GM12878 (cell line): ENCODE measurements at regions not wholly inside any gene's neighbourhood (a gene's known extent, or its start where the extent isn't known, plus 50 kb on each side); places are given as distances from the start of the nearest gene placed in this dataset.

Experiments
- ATAC-seq: fragments of 200-7000 bp; cut with Tn5 transposase; 3 replicates; pipeline ENCODE4 v1.9.1; 2020; ENCODE audit warnings: mild to moderate bottlenecking, moderate library complexity
- BruUV-seq: library from RNA; stranded (reverse); fragments of 400-500 nt; replicated peaks from 2 replicates; lab custom pipeline; 2021; lab: Mats Ljungman, UMichigan
- CTCF ChIA-PET: fragments of 300-600 bp; sonication (Branson Sonifier 250); formaldehyde crosslinking; extraction: SDS; loops from one replicate; lab custom pipeline; 2021; ENCODE audit warnings: inconsistent platforms; lab: Yijun Ruan, JAX
- POLR2A ChIA-PET: fragments of 350-600 bp; formaldehyde crosslinking; extraction: SDS; loops from one replicate; lab custom pipeline; 2021; ENCODE audit warnings: inconsistent platforms; lab: Charles Lee
- RAD21 ChIA-PET: fragments of 300-600 bp; sonication (Branson Sonifier 250); formaldehyde crosslinking; loops from one replicate; lab custom pipeline; 2023; ENCODE audit warnings: antibody characterized with exemption; ENCODE audit not compliant: unreplicated experiment; lab: Charles Lee
- SMC1A ChIA-PET: fragments of 300-600 bp; sonication (Branson Sonifier 250); formaldehyde crosslinking; loops from one replicate; lab custom pipeline; 2023; ENCODE audit not compliant: unreplicated experiment, uncharacterized antibody; lab: Charles Lee
- DNase-seq: peaks from one replicate; pipeline ENCODE4 v3.0.0-alpha.2; 2011; ENCODE audit warnings: low read depth, low spot score
- FAIRE-seq: peaks from 3 replicates; lab custom pipeline; 2011; peaks lifted over from hg19 to GRCh38; lab: Jason Lieb, UNC
- H2AFZ ChIP-seq: 2 replicates; pipeline ENCODE4 v1.6.0; 2011; ENCODE audit warnings: low read depth, low read length, control low read depth; ENCODE audit not compliant: control insufficient read depth
- H3K27ac ChIP-seq: 2 replicates; pipeline ENCODE4 v1.5.1; 2011; ENCODE audit warnings: control low read depth; ENCODE audit not compliant: control insufficient read depth, insufficient read depth
- H3K27me3 ChIP-seq, 2 experiments: replicated peaks in 1 of 2; 2 replicates each; pipeline versions ENCODE4 v1.6.0 to v1.6.1; 2011; ENCODE audit warnings: low read length in 1 of 2; ENCODE audit not compliant: control insufficient read depth in 2 of 2, insufficient read depth in 2 of 2
- H3K36me3 ChIP-seq, 2 experiments: 2 replicates each; pipeline ENCODE4 v1.5.1; 2011; ENCODE audit warnings: low read length in 1 of 2; ENCODE audit not compliant: control insufficient read depth in 2 of 2, insufficient read depth in 2 of 2
- H3K4me1 ChIP-seq: 2 replicates; pipeline ENCODE4 v1.6.1; 2011; ENCODE audit warnings: mild to moderate bottlenecking, low read length, moderate library complexity, mixed read lengths; ENCODE audit not compliant: control insufficient read depth, insufficient read depth
- H3K4me2 ChIP-seq: 2 replicates; pipeline ENCODE4 v1.6.0; 2011; ENCODE audit warnings: control low read depth; ENCODE audit not compliant: control insufficient read depth, insufficient read depth
- H3K4me3 ChIP-seq: fragments of 200-600 bp; sonication (generic); 2 replicates; pipeline ENCODE4 v1.5.1; 2016
- H3K79me2 ChIP-seq: 2 replicates; pipeline ENCODE4 v1.6.0; 2011; ENCODE audit warnings: low read length; ENCODE audit not compliant: control insufficient read depth, insufficient read depth
- H3K9ac ChIP-seq: 2 replicates; pipeline ENCODE4 v1.8.0; 2011; ENCODE audit warnings: low read length, control low read depth, mixed read lengths; ENCODE audit not compliant: control insufficient read depth, insufficient read depth
- H3K9me3 ChIP-seq: replicated peaks from 3 replicates; pipeline ENCODE4 v1.5.1; 2011; ENCODE audit warnings: mild to moderate bottlenecking, low read length; ENCODE audit not compliant: control insufficient read depth, insufficient read depth
- H4K20me1 ChIP-seq: 2 replicates; pipeline ENCODE4 v1.6.0; 2011; ENCODE audit not compliant: control insufficient read depth, insufficient read depth
- HDAC6 ChIP-seq: fragments of 200-600 bp; sonication (generic); IDR thresholded peaks from one replicate; pipeline ENCODE4 v1.8.0; 2017; ENCODE audit warnings: antibody characterized with exemption; ENCODE audit not compliant: unreplicated experiment
- MEF2A ChIP-seq: IDR thresholded peaks from 2 replicates; pipeline ENCODE4 v1.6.1; 2011; ENCODE audit warnings: low read depth, mild to moderate bottlenecking, low read length, moderate library complexity; ENCODE audit not compliant: insufficient read depth
- NFXL1 ChIP-seq: fragments of 450-650 bp; IDR thresholded peaks from 2 replicates; pipeline ENCODE4 v1.6.1; 2017; ENCODE audit warnings: antibody characterized with exemption, mild to moderate bottlenecking, borderline replicate concordance
- NR2C2 ChIP-seq: IDR thresholded peaks from 2 replicates; pipeline ENCODE4 v1.6.1; 2011; ENCODE audit warnings: borderline replicate concordance, low read depth; ENCODE audit not compliant: control insufficient read depth, insufficient read length
- POLR2AphosphoS2 ChIP-seq: IDR thresholded peaks from 2 replicates; pipeline ENCODE4 v1.6.1; 2011; ENCODE audit warnings: low read depth, mild to moderate bottlenecking, low read length, improper control_type of control experiment, moderate library complexity
- POU2F2 ChIP-seq: IDR thresholded peaks from 3 replicates; pipeline ENCODE4 v1.6.1; 2011; ENCODE audit warnings: low read depth, mild to moderate bottlenecking, low read length, borderline replicate concordance
- SRF ChIP-seq, 2 experiments: IDR thresholded peaks; 2 replicates each; pipeline ENCODE4 v1.6.1; 2011; ENCODE audit warnings: low read depth in 2 of 2, low read length in 2 of 2, mild to moderate bottlenecking in 1 of 2, moderate library complexity in 1 of 2
- STAT1 ChIP-seq: fragments of 450-650 bp; conservative IDR thresholded peaks from 2 replicates; pipeline ENCODE4 v1.6.1; 2014; ENCODE audit warnings: antibody characterized with exemption, mild to moderate bottlenecking
- TCF7 ChIP-seq: IDR thresholded peaks from 2 replicates; pipeline ENCODE4 v1.6.1; 2014; ENCODE audit warnings: antibody characterized with exemption, borderline replicate concordance
- ZNF622 ChIP-seq: fragments of 450-650 bp; IDR thresholded peaks from 2 replicates; pipeline ENCODE4 v1.6.1; 2017; ENCODE audit warnings: mild to moderate bottlenecking, inconsistent platforms
- WGBS: methylation state at CpG from one replicate; pipeline ENCODE4 v1.1.6; 2016; ENCODE audit warnings: low lambda C conversion rate; ENCODE audit not compliant: insufficient replicate concordance, insufficient coverage; ENCODE audit errors: missing lambda C conversion rate; 5-methylcytosine and 5-hydroxymethylcytosine counted together
- in situ Hi-C: fragments of 300-500 bp; cut with MboI; formaldehyde crosslinking; loops from 9 replicates; pipeline ENCODE4 v1.14.3; 2018; ENCODE audit warnings: mixed read lengths
- intact Hi-C: fragments of 100-400 bp; cut with micrococcal nuclease; formaldehyde crosslinking; loops from one replicate; pipeline ENCODE4 v1.14.2; 2022; ENCODE audit not compliant: unreplicated experiment
- TF ChIP-seq, protein P1 (sequence below): fragments of 450-650 bp; formaldehyde crosslinking; IDR thresholded peaks from 2 replicates; pipeline ENCODE4 v1.4.0; 2020; ENCODE audit warnings: mild to moderate bottlenecking, moderate library complexity
- TF ChIP-seq, protein P2 (sequence below): fragments of 450-650 bp; IDR thresholded peaks from 2 replicates; pipeline ENCODE4 v1.6.1; 2017; ENCODE audit warnings: borderline replicate concordance

DNA sequence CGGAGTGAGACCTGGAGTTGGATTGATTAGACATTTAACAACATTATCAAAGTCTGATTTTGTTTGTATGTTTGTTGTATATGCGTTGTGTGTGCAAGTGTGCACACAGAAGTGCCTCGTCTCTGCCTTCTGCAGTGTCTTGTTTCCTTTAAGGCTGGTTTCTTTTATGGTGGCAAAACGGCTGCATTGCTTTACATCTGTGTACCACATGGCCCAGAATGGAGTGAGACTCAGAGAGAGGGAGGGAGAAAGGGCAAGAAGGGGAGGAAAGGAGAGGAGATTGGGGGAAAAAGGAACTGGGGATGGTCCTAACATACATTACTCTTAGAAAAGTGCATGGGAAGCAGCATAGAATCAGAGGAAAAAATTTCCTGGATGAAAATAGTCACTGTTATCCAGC lies 99.7 kb upstream of the WLS start:
- Histone ChIP-seq H3K9ac (no peak overlapping the region), H3K4me1 (no peaks in the 10 kb centered on the region), H4K20me1 (no peaks in the 10 kb centered on the region), H2AFZ (no peak overlapping the region), H3K4me3 (no peak overlapping the region), H3K27me3 (no peaks in the 10 kb centered on the region; a peak in 1 of 4 replicates), H3K9me3 (no peaks in the 10 kb centered on the region), H3K36me3 (no peaks in the 10 kb centered on the region), H3K4me2 (no peak overlapping the region), H3K27ac (no peak overlapping the region), H3K79me2 (no peaks in the 10 kb centered on the region)
- ATAC-seq (no peak), DNase-seq (no peak), FAIRE-seq (no peak)
- no TSS peak for BruUV-seq
- 26% methylated on average over 4 of the region's 4 CpGs for WGBS
- RAD21 ChIA-PET = interaction anchor here (2.0 kb wide), 1 partner anchor 212 kb away, joined by 6 read pairs; no protein-coding TSS in a partner anchor
- in situ Hi-C loops = no loop called here
- intact Hi-C loops = no loop called here
- SMC1A ChIA-PET = interaction anchor here (1.0 to 1.6 kb wide), 3 partner anchors 10 to 212 kb away, joined by 3 to 4 read pairs (median 3); no protein-coding TSS in a partner anchor
- TF ChIP-seq POLR2AphosphoS2 (no peak), MEF2A (no peak), POU2F2 (no peak), NR2C2 (no peak), HDAC6 (no peak), TCF7 (no peak), NFXL1 (no peak), ZNF622 (no peak), SRF (IDR thresholded peaks at IDR 0.05; ENCODE audit: low read depth in 2 of 2, low read length in 2 of 2) (no peak), STAT1 (no peak)
- TF ChIP-seq, protein P1, sequence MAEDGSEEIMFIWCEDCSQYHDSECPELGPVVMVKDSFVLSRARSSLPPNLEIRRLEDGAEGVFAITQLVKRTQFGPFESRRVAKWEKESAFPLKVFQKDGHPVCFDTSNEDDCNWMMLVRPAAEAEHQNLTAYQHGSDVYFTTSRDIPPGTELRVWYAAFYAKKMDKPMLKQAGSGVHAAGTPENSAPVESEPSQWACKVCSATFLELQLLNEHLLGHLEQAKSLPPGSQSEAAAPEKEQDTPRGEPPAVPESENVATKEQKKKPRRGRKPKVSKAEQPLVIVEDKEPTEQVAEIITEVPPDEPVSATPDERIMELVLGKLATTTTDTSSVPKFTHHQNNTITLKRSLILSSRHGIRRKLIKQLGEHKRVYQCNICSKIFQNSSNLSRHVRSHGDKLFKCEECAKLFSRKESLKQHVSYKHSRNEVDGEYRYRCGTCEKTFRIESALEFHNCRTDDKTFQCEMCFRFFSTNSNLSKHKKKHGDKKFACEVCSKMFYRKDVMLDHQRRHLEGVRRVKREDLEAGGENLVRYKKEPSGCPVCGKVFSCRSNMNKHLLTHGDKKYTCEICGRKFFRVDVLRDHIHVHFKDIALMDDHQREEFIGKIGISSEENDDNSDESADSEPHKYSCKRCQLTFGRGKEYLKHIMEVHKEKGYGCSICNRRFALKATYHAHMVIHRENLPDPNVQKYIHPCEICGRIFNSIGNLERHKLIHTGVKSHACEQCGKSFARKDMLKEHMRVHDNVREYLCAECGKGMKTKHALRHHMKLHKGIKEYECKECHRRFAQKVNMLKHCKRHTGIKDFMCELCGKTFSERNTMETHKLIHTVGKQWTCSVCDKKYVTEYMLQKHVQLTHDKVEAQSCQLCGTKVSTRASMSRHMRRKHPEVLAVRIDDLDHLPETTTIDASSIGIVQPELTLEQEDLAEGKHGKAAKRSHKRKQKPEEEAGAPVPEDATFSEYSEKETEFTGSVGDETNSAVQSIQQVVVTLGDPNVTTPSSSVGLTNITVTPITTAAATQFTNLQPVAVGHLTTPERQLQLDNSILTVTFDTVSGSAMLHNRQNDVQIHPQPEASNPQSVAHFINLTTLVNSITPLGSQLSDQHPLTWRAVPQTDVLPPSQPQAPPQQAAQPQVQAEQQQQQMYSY (CRISPR knock-in tag) = no peak
- TF ChIP-seq, protein P2, sequence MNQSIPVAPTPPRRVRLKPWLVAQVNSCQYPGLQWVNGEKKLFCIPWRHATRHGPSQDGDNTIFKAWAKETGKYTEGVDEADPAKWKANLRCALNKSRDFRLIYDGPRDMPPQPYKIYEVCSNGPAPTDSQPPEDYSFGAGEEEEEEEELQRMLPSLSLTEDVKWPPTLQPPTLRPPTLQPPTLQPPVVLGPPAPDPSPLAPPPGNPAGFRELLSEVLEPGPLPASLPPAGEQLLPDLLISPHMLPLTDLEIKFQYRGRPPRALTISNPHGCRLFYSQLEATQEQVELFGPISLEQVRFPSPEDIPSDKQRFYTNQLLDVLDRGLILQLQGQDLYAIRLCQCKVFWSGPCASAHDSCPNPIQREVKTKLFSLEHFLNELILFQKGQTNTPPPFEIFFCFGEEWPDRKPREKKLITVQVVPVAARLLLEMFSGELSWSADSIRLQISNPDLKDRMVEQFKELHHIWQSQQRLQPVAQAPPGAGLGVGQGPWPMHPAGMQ = no peak
- POLR2A ChIA-PET = no interaction called here
- CTCF ChIA-PET = interaction anchor here (0.9 to 1.7 kb wide), 4 partner anchors 11 to 228 kb away, joined by 3 to 5 read pairs (median 4); no protein-coding TSS in a partner anchor
